GM21723 (cell line): ENCODE measurements at regions not wholly inside any gene's neighbourhood (a gene's known extent, or its start where the extent isn't known, plus 50 kb on each side); places are given as distances from the start of the nearest gene placed in this dataset.
A peak's percentile ranks its signal among the peaks of the same experiment; 100 is the strongest.
"Not testable (repeated sequence)": the region's sequence is repeated elsewhere in the genome, so short reads cannot be mapped to it uniquely, and the experiment has no call there.

Experiments
- ATAC-seq: cut with Tn5 transposase; IDR thresholded peaks from one replicate; pipeline ENCODE4 v1.9.1; 2021; ENCODE audit warnings: mild to moderate bottlenecking, moderate library complexity; ENCODE audit not compliant: unreplicated experiment

GRCh38 chr3:87796843-87797185 lies 262.0 kb downstream of the CGGBP1 start:
- no peak for ATAC-seq

- ATAC-seq, result no peak
Observed at GRCh38 chr3:87796137-87796842, 262.5 kb downstream of the CGGBP1 start.

- ATAC-seq, result no peak
Observed at GRCh38 chr3:87795701-87796100, 263.1 kb downstream of the CGGBP1 start.

- ATAC-seq, result no peak
Observed at GRCh38 chr3:87793337-87793877, 265.4 kb downstream of the CGGBP1 start.

GRCh38 chr3:87792534-87793336 lies 266.1 kb downstream of the CGGBP1 start, which contains the start of gene HTR1F:
TSS of gene HTR1F (plus strand) at chr3:87792706.
- no peak for ATAC-seq

- no peak for ATAC-seq
Observed at GRCh38 chr3:87792198-87792533, 266.6 kb downstream of the CGGBP1 start.

GRCh38 chr3:87791248-87792027 lies 267.4 kb downstream of the CGGBP1 start:
- no peak for ATAC-seq

GRCh38 chr3:87789049-87789448 lies 269.8 kb downstream of the CGGBP1 start:
- ATAC-seq, result not testable (repeated sequence)

GRCh38 chr3:87788516-87788915 lies 270.3 kb downstream of the CGGBP1 start:
- no peak for ATAC-seq

- no peak for ATAC-seq
Observed at GRCh38 chr3:87780811-87781210, 278.0 kb downstream of the CGGBP1 start.

GRCh38 chr3:87778876-87779275 lies 279.9 kb downstream of the CGGBP1 start:
- ATAC-seq, result no peak

GRCh38 chr3:87771337-87772192 lies 287.2 kb downstream of the CGGBP1 start:
- peak; percentile 96 for ATAC-seq

GRCh38 chr3:87766721-87767120 lies 292.1 kb downstream of the CGGBP1 start:
- ATAC-seq, result no peak

GRCh38 chr3:87765256-87765655 lies 293.5 kb downstream of the CGGBP1 start:
- ATAC-seq, result no peak

GRCh38 chr3:87761795-87762194 lies 297.0 kb downstream of the CGGBP1 start:
- ATAC-seq, result no peak

GRCh38 chr3:87761341-87761740 lies 297.5 kb downstream of the CGGBP1 start:
- no peak for ATAC-seq

- no peak for ATAC-seq
Observed at GRCh38 chr3:87756616-87757015, 302.2 kb downstream of the CGGBP1 start.

GRCh38 chr3:87755852-87756251 lies 303.0 kb downstream of the CGGBP1 start:
- ATAC-seq, result no peak

- ATAC-seq, result no peak
Observed at GRCh38 chr3:87742250-87742649, 316.6 kb downstream of the CGGBP1 start.

GRCh38 chr3:87740894-87741293 lies 317.9 kb downstream of the CGGBP1 start:
- not testable (repeated sequence) for ATAC-seq
